NCI-H226 (cell line): ENCODE measurements at regions not wholly inside any gene's neighbourhood (a gene's known extent, or its start where the extent isn't known, plus 50 kb on each side); places are given as distances from the start of the nearest gene placed in this dataset.
"Not testable (repeated sequence)": the region's sequence is repeated elsewhere in the genome, so short reads cannot be mapped to it uniquely, and the experiment has no call there.

Experiments used
- DNase-seq: peaks from one replicate; pipeline ENCODE4 v3.0.0-alpha.2; 2015

- no peak for DNase-seq
These were observed 109.0 kb upstream of the ETV3 start for GRCh38 chr1:157247005-157247763.

DNA sequence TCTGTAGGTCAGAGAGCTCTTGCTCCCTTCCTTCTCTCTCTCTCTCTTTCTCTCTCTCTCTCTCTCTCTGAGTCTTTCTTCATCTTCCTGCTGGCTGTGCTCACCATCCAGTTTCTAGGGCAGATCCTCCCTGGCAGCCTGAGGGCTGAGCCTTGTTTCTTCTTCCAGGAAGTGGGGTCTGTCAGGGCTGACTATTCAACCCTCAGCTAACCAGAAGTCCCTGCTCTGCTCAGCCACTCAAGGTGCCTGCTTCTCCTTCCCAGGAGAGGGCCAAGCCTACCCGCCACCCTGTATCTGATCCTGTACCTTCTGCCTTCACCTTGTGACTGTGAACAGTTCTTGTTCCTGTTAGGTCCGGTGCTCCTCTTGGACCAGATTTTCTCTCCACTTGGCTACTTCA lies 107.6 kb upstream of the ETV3 start:
- no peak for DNase-seq

GRCh38 chr1:157241185-157241538 lies 103.0 kb upstream of the ETV3 start:
- no peak for DNase-seq

- DNase-seq, result no peak
These were observed 102.4 kb upstream of the ETV3 start for GRCh38 chr1:157240495-157241184.

- DNase-seq, result no peak
These were observed 101.7 kb upstream of the ETV3 start for GRCh38 chr1:157239936-157240335.

DNA sequence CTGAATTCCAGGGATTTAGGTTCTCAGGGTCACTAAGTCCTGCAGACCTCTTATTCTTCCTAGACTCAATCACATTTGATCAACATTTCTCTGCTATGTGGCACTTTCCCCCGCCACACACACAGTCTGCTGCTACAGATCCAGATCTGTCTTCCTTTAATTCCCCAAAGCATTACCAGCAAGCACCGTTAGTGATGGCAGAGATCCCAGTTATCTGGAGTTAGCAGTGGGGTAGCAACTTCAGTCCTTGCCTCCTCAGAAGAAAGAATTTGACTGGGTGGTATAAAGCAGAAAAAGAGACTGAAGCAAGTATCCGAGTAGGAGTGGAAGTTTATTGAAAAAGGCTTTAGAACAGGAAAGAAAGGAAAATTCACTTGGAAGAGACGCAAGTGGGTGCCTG lies 100.4 kb upstream of the ETV3 start:
- no peak for DNase-seq

DNA sequence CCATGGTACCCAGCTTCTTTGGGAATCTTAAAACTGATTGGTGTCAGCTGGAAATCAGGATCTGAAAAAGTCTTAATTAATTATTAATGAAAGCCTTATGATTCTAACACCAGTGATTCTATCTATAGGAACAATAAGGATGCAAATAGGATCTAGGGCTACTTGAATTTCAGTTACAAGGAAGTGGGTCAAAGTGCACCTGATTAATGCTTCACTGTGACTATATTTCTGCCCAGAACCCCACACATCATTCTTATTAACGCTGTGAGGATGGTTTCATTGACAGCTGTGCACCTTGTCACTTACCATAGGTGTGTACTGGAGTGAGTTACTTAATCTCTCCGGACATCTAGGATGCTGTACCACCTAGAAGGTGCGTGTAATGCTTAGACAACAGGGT lies 99.8 kb upstream of the ETV3 start:
- no peak for DNase-seq

DNA sequence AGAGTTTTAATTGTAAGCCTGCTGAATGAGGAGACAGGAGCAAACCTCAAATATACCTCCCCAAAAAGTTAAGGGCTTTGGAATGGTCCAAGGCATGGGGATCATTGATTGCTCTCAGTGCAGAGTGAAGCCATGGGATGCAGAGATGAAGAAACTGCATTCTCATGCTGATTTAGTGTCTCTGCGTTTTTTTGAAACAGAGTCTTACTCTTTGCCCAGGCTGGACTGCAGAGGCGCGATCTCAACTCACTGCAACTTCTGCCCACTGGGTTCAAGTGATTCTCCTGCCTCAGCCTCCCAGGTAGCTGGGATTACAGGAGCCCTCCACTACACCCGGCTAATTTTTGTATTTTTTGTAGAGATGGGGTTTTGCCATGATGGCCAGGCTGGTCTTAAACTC lies 99.3 kb upstream of the ETV3 start:
- no peak for DNase-seq

DNA sequence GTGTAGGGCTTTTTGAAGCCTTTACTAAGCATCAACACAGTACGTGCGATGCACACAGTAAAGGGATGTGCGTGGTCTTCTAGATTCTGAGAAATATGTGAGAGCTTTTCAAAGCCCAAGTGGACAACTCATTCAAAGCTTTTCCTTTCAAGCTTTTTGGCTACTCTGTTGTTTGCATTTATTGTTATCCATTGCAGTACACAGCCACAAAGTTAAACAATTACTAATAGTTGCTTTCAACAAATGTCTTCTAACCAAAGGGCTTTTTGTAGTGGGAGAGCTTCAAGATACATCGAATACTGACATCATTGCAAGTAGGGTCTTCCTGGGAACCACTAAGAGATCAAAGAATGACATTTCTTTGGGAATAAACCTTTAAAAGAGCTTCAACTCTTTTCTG lies 97.9 kb upstream of the ETV3 start:
- no peak for DNase-seq

DNA sequence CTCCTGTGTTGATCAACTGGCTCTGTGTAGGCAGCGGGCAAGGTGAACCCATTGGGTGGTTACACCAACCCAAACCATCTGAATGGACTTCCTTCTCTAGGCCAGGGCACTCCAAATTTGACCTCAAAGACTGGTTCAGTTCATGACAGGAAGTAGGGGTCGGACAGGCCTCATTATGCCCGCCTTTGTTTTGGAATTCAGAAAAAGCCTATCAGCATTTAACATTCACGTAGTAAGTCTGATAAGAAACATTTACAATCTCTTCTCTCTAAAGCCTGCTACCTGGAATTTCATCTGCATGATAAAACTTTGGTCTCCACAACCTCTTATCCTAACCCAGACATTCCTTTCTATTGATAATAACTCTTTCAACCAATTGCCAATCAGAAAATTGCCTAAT lies 97.1 kb upstream of the ETV3 start:
- DNase-seq, result no peak

GRCh38 chr1:157234705-157235273 lies 96.6 kb upstream of the ETV3 start:
- no peak for DNase-seq

GRCh38 chr1:157233131-157233530 lies 94.9 kb upstream of the ETV3 start:
- no peak for DNase-seq

GRCh38 chr1:157231846-157232525 lies 93.8 kb upstream of the ETV3 start:
- no peak for DNase-seq

GRCh38 chr1:157230500-157230899 lies 92.3 kb upstream of the ETV3 start:
- no peak for DNase-seq

- no peak for DNase-seq
These were observed 89.5 kb upstream of the ETV3 start for GRCh38 chr1:157227700-157228099.

- no peak for DNase-seq
These were observed 88.5 kb upstream of the ETV3 start for GRCh38 chr1:157226739-157227138.

DNA sequence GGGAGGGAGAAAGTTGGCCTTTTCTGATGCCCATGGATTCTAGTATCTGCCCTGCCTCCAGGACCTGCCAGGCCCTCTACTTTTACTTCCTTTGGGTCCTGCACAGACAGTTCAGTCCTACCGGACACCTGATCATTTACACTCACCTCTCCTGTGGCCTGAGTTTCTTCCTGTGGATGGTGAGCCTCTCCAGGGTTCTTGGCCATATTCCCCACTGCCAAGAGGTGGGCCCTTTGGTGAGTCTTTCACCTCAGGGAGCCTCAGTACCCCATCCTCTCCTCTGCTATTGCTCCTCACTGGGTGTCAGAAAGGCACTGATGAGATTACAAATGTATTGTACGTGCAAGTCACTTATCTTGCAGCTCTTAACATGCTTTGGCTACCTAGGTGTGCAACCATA lies 81.4 kb upstream of the ETV3 start:
- DNase-seq, result no peak

DNA sequence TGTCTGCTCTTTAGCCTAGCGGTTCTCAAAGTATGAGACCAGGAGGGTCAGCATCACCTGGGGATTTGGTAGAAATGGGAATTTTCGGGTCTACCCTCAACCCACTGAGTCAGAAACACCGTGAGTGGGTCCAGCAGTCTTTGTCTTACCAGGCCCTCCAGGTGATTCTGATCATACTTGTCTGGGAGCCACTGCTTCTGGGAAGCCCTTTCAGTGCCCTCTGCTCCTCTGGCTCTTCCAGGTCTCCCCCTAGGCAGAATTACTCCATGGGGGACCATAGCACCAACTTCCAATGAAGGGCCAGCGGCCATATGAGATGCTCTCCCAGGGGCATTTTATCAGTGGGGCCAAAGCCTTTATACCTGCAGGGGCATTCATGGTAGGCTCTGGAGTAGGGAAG lies 81.0 kb upstream of the ETV3 start:
- no peak for DNase-seq

DNA sequence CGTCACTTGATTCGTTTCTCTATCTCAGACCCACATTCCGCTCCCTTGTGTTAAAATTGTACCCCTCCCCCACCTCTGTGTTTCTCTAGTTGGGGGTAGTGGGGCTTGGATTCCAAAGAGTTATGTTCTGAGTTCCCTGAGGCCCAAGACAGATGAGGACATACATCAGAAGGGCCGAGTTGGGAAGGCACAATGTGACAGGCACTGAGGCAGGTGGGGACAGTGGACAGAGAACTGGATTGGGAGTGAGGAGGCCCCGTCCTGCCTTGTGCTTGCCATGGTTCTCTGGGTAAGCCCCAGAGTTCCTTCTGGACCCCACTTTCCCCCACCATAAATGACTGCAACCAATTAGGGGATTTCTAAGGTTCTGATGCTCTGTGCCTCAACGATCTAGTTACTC lies 80.5 kb upstream of the ETV3 start:
- no peak for DNase-seq

- no peak for DNase-seq
These were observed 79.3 kb upstream of the ETV3 start for GRCh38 chr1:157217486-157217885.

DNA sequence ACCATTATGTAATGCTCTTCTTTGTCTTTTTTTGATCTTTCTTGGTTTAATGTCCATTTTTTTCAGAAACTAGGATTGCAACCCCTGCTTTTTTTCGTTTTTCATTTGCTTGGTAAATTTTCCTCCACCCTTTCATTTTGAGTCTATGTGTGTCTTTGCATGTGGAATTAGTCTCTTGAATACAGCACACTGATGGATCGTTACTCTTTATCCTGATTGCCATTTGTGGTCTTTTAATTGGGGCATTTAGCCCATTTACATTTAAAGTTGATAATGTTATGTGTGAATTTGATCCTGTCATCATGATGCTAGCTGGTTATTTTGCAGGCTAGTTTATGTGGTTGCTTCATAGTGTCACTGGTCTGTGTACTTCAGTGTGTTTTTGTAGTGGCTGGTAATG lies 75.6 kb upstream of the ETV3 start:
- DNase-seq, result no peak

DNA sequence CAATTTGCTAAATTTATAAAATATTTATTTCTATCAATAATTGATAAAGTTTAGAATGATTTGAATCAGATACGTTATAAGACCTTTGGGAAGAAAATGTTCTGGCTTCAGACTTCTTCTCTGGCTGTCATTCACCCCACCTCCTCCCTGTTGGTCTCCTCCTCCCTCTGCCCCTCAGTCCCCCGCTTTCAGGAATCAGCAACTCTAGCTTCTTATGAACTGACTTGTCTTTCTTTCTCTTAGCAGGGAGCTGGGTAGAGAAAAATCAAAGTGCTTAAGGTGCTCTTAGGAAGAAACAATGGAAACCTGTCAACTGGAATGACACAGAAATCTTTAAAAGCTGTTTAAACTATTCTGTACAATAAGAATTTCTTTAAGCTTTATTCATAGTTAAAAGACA lies 71.3 kb upstream of the ETV3 start:
- no peak for DNase-seq

DNA sequence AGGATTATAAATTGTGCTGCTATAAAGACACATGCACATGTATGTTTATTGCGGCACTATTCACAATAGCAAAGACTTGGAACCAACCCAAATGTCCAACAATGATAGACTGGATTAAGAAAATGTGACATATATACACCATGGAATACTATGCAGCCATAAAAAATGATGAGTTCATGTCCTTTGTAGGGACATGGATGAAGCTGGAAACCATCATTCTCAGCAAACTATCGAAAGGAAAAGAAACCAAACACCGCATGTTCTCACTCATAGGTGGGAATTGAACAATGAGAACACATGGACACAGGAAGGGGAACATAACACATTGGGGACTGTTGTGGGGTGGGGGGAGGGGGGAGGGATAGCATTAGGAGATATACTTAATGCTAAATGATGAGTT lies 67.8 kb upstream of the ETV3 start:
- not testable (repeated sequence) for DNase-seq

GRCh38 chr1:157203166-157203565 lies 65.0 kb upstream of the ETV3 start:
- no peak for DNase-seq
